OCI-LY3 (cell line): ENCODE measurements at regions not wholly inside any gene's neighbourhood (a gene's known extent, or its start where the extent isn't known, plus 50 kb on each side); places are given as distances from the start of the nearest gene placed in this dataset.
"Not testable (repeated sequence)": the region's sequence is repeated elsewhere in the genome, so short reads cannot be mapped to it uniquely, and the experiment has no call there.

Source experiments
- H2AFZ ChIP-seq: fragments of 200-600, 300-600 bp; shearing (Covaris generic); 2 replicates; pipeline ENCODE4 v1.6.0; 2014; ENCODE audit warnings: antibody characterized with exemption, low read depth, low read length
- H3K27ac ChIP-seq: fragments of 200-600, 300-600 bp; sonication (generic); 2 replicates; pipeline ENCODE4 v1.5.1; 2014; ENCODE audit warnings: mild to moderate bottlenecking, low read length, moderate library complexity, mixed read lengths
- H3K27me3 ChIP-seq: fragments of 200-600, 300-600 bp; sonication (generic); 2 replicates; pipeline ENCODE4 v1.6.1; 2014; ENCODE audit warnings: low read depth, low read length, mixed read lengths
- H3K36me3 ChIP-seq: fragments of 200-600, 300-600 bp; sonication (generic); replicated peaks from 2 replicates; pipeline ENCODE3; 2014; ENCODE audit warnings: low read depth, low read length, mixed read lengths
- H3K4me1 ChIP-seq: fragments of 300-600, 200-600 bp; sonication (generic); 2 replicates; pipeline ENCODE4 v1.6.1; 2014; ENCODE audit warnings: low read length, mixed read lengths
- H3K4me2 ChIP-seq: fragments of 200-600, 300-600 bp; sonication (generic); 2 replicates; pipeline ENCODE4 v1.6.1; 2014; ENCODE audit warnings: low read length, mixed read lengths
- H3K4me3 ChIP-seq: fragments of 300-600, 200-600 bp; sonication (generic); 2 replicates; pipeline ENCODE4 v1.5.1; 2014; ENCODE audit warnings: antibody characterized with exemption, mild to moderate bottlenecking, low read length, moderate library complexity
- H3K79me2 ChIP-seq: fragments of 300-600, 200-600 bp; shearing (Covaris generic); 2 replicates; pipeline ENCODE4 v1.6.1; 2014; ENCODE audit warnings: mild to moderate bottlenecking, low read length, mixed read lengths
- H3K9ac ChIP-seq: fragments of 300-600, 200-600 bp; shearing (Covaris generic); 2 replicates; pipeline ENCODE4 v1.6.0; 2014; ENCODE audit warnings: mild to moderate bottlenecking, low read length, moderate library complexity
- H3K9me3 ChIP-seq: fragments of 200-600, 300-600 bp; shearing (Covaris generic); 2 replicates; pipeline ENCODE4 v1.6.1; 2014; ENCODE audit warnings: low read length, mixed read lengths; ENCODE audit not compliant: insufficient read depth
- H4K20me1 ChIP-seq: fragments of 200-600, 300-600 bp; sonication (generic); 2 replicates; pipeline ENCODE4 v1.6.1; 2016; ENCODE audit warnings: low read length, mixed read lengths; ENCODE audit not compliant: insufficient read depth
- CTCF ChIP-seq: fragments of 200-600, 300-600 bp; sonication (generic); IDR thresholded peaks from 2 replicates; pipeline ENCODE4 v1.5.1; 2014; ENCODE audit warnings: antibody characterized with exemption, low read length, low read depth
- EZH2phosphoT487 ChIP-seq: fragments of 200-600 bp; shearing (Covaris generic); IDR thresholded peaks from 2 replicates; pipeline ENCODE4 v1.6.1; 2018; ENCODE audit warnings: antibody characterized with exemption, mixed run types, low read depth

- H3K4me2 ChIP-seq, result no peak overlapping the region
- no peaks in the 10 kb centered on the region for H3K4me1 ChIP-seq
- TF ChIP-seq EZH2phosphoT487 (no peak), CTCF (no peak)
- no peaks in the 10 kb centered on the region for H3K36me3 ChIP-seq
- H4K20me1 ChIP-seq, result no peaks in the 10 kb centered on the region
- no peaks in the 10 kb centered on the region for H3K27me3 ChIP-seq
- H3K9ac ChIP-seq, result no peak overlapping the region
- H2AFZ ChIP-seq, result no peak overlapping the region
- no peaks in the 10 kb centered on the region for H3K79me2 ChIP-seq
- H3K4me3 ChIP-seq, result no peak overlapping the region
- no peaks in the 10 kb centered on the region for H3K9me3 ChIP-seq
- no peak overlapping the region for H3K27ac ChIP-seq
Measured at GRCh38 chr2:220748875-220749479, 823.1 kb downstream of the EPHA4 start.

- H4K20me1 ChIP-seq, result no peaks in the 10 kb centered on the region
- no peak overlapping the region for H3K27ac ChIP-seq
- H3K9me3 ChIP-seq, result no peaks in the 10 kb centered on the region
- H3K4me2 ChIP-seq, result no peak overlapping the region
- no peaks in the 10 kb centered on the region for H3K27me3 ChIP-seq
- no peak overlapping the region for H3K9ac ChIP-seq
- H2AFZ ChIP-seq, result no peak overlapping the region
- no peaks in the 10 kb centered on the region for H3K4me1 ChIP-seq
- no peak for TF ChIP-seq EZH2phosphoT487
- no peak for TF ChIP-seq CTCF
- H3K4me3 ChIP-seq, result no peak overlapping the region
- no peaks in the 10 kb centered on the region for H3K36me3 ChIP-seq
- no peaks in the 10 kb centered on the region for H3K79me2 ChIP-seq
Measured at GRCh38 chr2:220753486-220753885, 818.6 kb downstream of the EPHA4 start.

- Histone ChIP-seq H3K9me3 (no peaks in the 10 kb centered on the region), H3K4me2 (no peak overlapping the region), H3K27me3 (no peaks in the 10 kb centered on the region), H2AFZ (no peak overlapping the region), H3K79me2 (no peaks in the 10 kb centered on the region), H3K4me3 (no peak overlapping the region), H3K9ac (no peak overlapping the region), H3K4me1 (no peaks in the 10 kb centered on the region), H3K27ac (no peak overlapping the region), H4K20me1 (no peaks in the 10 kb centered on the region), H3K36me3 (no peaks in the 10 kb centered on the region)
- TF ChIP-seq EZH2phosphoT487, result no peak
- TF ChIP-seq CTCF, result no peak
Measured at GRCh38 chr2:220756653-220757052, 815.5 kb downstream of the EPHA4 start.

GRCh38 chr2:220758376-220758775, 813.7 kb downstream of the EPHA4 start:
- not testable (repeated sequence) for H3K27ac ChIP-seq, H3K9ac ChIP-seq, H3K4me3 ChIP-seq, H3K36me3 ChIP-seq, H4K20me1 ChIP-seq, H3K79me2 ChIP-seq, H3K4me2 ChIP-seq, H3K9me3 ChIP-seq, H3K27me3 ChIP-seq, H2AFZ ChIP-seq, H3K4me1 ChIP-seq
